HEK293T (cell line): ENCODE measurements at regions not wholly inside any gene's neighbourhood (a gene's known extent, or its start where the extent isn't known, plus 50 kb on each side); places are given as distances from the start of the nearest gene placed in this dataset.

Source experiments
- ARNT ChIP-seq: fragments of 450-650 bp; IDR thresholded peaks from 2 replicates; pipeline ENCODE4 v1.6.1; 2017; ENCODE audit warnings: mild to moderate bottlenecking
- ELF4 ChIP-seq: fragments of 450-650 bp; IDR thresholded peaks from 2 replicates; pipeline ENCODE4 v1.6.1; 2017; ENCODE audit warnings: antibody characterized with exemption
- FOXA1 ChIP-seq: fragments of 450-650 bp; IDR thresholded peaks from 2 replicates; pipeline ENCODE4 v1.6.1; 2016; ENCODE audit warnings: mild to moderate bottlenecking
- FOXK2 ChIP-seq: fragments of 450-650 bp; IDR thresholded peaks from 2 replicates; pipeline ENCODE4 v1.6.1; 2016; ENCODE audit warnings: mild to moderate bottlenecking
- FOXM1 ChIP-seq: fragments of 450-650 bp; IDR thresholded peaks from 2 replicates; pipeline ENCODE4 v1.6.1; 2017; ENCODE audit warnings: mild to moderate bottlenecking, borderline replicate concordance
- HDGF ChIP-seq: fragments of 450-650 bp; IDR thresholded peaks from 2 replicates; pipeline ENCODE4 v1.6.1; 2017; ENCODE audit warnings: antibody characterized with exemption, borderline replicate concordance
- NFRKB ChIP-seq: fragments of 450-650 bp; IDR thresholded peaks from 2 replicates; pipeline ENCODE4 v1.6.1; 2016; ENCODE audit warnings: mild to moderate bottlenecking, moderate library complexity
- PKNOX1 ChIP-seq: fragments of 450-650 bp; IDR thresholded peaks from 2 replicates; pipeline ENCODE4 v1.6.1; 2016
- SUZ12 ChIP-seq: fragments of 450-650 bp; IDR thresholded peaks from 2 replicates; pipeline ENCODE4 v1.6.1; 2016; ENCODE audit warnings: mild to moderate bottlenecking
- ZNF384 ChIP-seq: fragments of 450-650 bp; IDR thresholded peaks from 2 replicates; pipeline ENCODE4 v1.6.1; 2016

DNA sequence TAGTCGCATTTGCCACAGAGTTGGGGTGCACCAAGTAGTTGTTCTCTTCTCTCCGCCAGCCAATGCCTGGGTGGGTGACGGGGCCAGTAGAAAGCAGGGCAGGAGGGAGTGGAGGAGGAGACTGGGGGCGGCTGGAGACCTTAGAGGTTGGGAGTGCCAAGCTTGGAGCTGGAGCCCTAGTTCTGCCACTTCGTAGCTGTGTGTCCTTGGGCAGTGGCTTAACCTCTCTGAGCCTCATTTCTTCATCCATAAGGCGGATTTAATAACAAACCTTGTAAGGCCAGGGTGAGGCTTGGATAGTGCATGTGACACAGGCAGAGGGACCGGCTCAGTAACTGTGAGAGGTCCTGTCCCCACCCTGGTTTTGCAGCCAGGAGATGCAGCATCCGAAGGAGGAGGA lies 81.1 kb upstream of the LHX5 start:
- TF ChIP-seq FOXM1 (no peak), FOXA1 (no peak), HDGF (no peak), SUZ12 (no peak), PKNOX1 (no peak), ELF4 (no peak), NFRKB (no peak), ARNT (no peak), FOXK2 (no peak), ZNF384 (no peak)
